GM13977 (cell line): ENCODE measurements at regions not wholly inside any gene's neighbourhood (a gene's known extent, or its start where the extent isn't known, plus 50 kb on each side); places are given as distances from the start of the nearest gene placed in this dataset.

Experiments
- DNase-seq: peaks from one replicate; pipeline ENCODE4 v3.0.0; 2012; ENCODE audit warnings: low spot score
- CTCF ChIP-seq: IDR thresholded peaks from 2 replicates; pipeline ENCODE4 v1.5.1; 2012; ENCODE audit warnings: mild to moderate bottlenecking, control low read depth; ENCODE audit not compliant: insufficient read depth; ENCODE audit errors: extremely low read depth, missing control alignments
- in situ Hi-C: fragments of 300-500 bp; cut with MboI; formaldehyde crosslinking; loops from one replicate; pipeline ENCODE4 v1.12.0; 2022; ENCODE audit warnings: low sequenced_read_pairs, low pct_unique_long_range_greater_than_20kb, mixed read lengths, inconsistent platforms; ENCODE audit not compliant: unreplicated experiment

- no peak for DNase-seq
- no peak for TF ChIP-seq CTCF
- in situ Hi-C loops: no loop called here
These were observed 1036.4 kb downstream of the PCDH18 start for GRCh38 chr4:136495851-136496250.

- in situ Hi-C loops: no loop called here
- no peak for TF ChIP-seq CTCF
- no peak for DNase-seq
These were observed 1037.2 kb downstream of the PCDH18 start for GRCh38 chr4:136495076-136495475.

- TF ChIP-seq CTCF: no peak
- no peak for DNase-seq
- in situ Hi-C loops: no loop called here
These were observed 1043.2 kb downstream of the PCDH18 start for GRCh38 chr4:136489101-136489500.

GRCh38 chr4:136484996-136485395 lies 1047.3 kb downstream of the PCDH18 start:
- in situ Hi-C loops: no loop called here
- no peak for DNase-seq

GRCh38 chr4:136476753-136477152 lies 1055.5 kb downstream of the PCDH18 start:
- in situ Hi-C loops: no loop called here
- no peak for DNase-seq
- no peak for TF ChIP-seq CTCF

More at GRCh38 chr4:136484996-136485395, 1047.3 kb downstream of the PCDH18 start:
- TF ChIP-seq CTCF: no peak

- in situ Hi-C loops: no loop called here
- no peak for TF ChIP-seq CTCF
- no peak for DNase-seq
These were observed 1061.2 kb downstream of the PCDH18 start for GRCh38 chr4:136471051-136471450.

GRCh38 chr4:136465691-136466090 lies 1066.6 kb downstream of the PCDH18 start:
- no peak for TF ChIP-seq CTCF
- in situ Hi-C loops: no loop called here
- no peak for DNase-seq
